Nephron progenitor cell (in vitro differentiated cells): ENCODE measurements at regions not wholly inside any gene's neighbourhood (a gene's known extent, or its start where the extent isn't known, plus 50 kb on each side); places are given as distances from the start of the nearest gene placed in this dataset.
A peak's percentile ranks its signal among the peaks of the same experiment; 100 is the strongest.
"Not testable (repeated sequence)": the region's sequence is repeated elsewhere in the genome, so short reads cannot be mapped to it uniquely, and the experiment has no call there.

Experiments
- DNase-seq: peaks from one replicate; pipeline ENCODE4 v3.0.0; 2021
- H3K27ac Mint-ChIP-seq: 2 replicates; pipeline ENCODE4 v1.8.0; 2021; ENCODE audit warnings: mild to moderate bottlenecking, moderate library complexity, mixed read lengths
- H3K27me3 Mint-ChIP-seq: 2 replicates; pipeline ENCODE4 v1.8.0; 2021; ENCODE audit warnings: mild to moderate bottlenecking, low read depth, mixed read lengths; ENCODE audit not compliant: poor library complexity
- H3K36me3 Mint-ChIP-seq: 2 replicates; pipeline ENCODE4 v1.8.0; 2021; ENCODE audit warnings: low read depth, mixed read lengths
- H3K4me1 Mint-ChIP-seq: 2 replicates; pipeline ENCODE4 v1.8.0; 2021; ENCODE audit warnings: mixed read lengths
- H3K4me3 Mint-ChIP-seq: 2 replicates; pipeline ENCODE4 v1.8.0; 2021; ENCODE audit warnings: mild to moderate bottlenecking, moderate library complexity, mixed read lengths
- H3K9me3 Mint-ChIP-seq: 2 replicates; pipeline ENCODE4 v1.8.0; 2021; ENCODE audit warnings: mild to moderate bottlenecking, moderate library complexity, mixed read lengths
- TF ChIP-seq, protein P1 (sequence below): fragments of 200-600 bp; sonication (generic); IDR thresholded peaks from 2 replicates; pipeline ENCODE4 v1.5.0; 2021; ENCODE audit warnings: antibody characterized with exemption

DNA sequence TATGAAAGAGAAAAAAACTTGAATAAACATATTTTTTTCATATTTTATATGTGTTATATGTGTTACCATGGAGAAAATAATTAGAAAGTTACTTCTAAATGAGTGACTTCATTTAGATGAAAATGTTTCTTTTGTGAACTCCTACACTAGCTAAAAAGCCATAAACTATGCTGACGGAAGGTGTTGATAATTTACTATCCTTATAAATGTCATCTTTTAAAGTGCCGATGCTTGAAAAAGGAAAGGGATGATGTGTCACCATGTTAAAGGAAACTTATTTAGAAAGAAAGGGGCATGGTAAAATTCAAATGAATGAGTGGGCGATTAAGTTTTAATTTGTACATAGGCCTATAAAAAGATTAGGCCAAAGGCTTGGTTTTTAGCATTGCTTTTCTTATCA, 133.8 kb downstream of the SPRY1 start:
- no peak for DNase-seq
- Mint-ChIP-seq H3K27me3 (no peaks in the 10 kb centered on the region), H3K4me1 (peaks cover 20% of the 10 kb centered on the region), H3K9me3 (peaks cover 35% of the 10 kb centered on the region), H3K27ac (no peak overlapping the region), H3K4me3 (no peak overlapping the region), H3K36me3 (peaks cover 32% of the 10 kb centered on the region)
- TF ChIP-seq, protein P1, sequence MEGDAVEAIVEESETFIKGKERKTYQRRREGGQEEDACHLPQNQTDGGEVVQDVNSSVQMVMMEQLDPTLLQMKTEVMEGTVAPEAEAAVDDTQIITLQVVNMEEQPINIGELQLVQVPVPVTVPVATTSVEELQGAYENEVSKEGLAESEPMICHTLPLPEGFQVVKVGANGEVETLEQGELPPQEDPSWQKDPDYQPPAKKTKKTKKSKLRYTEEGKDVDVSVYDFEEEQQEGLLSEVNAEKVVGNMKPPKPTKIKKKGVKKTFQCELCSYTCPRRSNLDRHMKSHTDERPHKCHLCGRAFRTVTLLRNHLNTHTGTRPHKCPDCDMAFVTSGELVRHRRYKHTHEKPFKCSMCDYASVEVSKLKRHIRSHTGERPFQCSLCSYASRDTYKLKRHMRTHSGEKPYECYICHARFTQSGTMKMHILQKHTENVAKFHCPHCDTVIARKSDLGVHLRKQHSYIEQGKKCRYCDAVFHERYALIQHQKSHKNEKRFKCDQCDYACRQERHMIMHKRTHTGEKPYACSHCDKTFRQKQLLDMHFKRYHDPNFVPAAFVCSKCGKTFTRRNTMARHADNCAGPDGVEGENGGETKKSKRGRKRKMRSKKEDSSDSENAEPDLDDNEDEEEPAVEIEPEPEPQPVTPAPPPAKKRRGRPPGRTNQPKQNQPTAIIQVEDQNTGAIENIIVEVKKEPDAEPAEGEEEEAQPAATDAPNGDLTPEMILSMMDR = no peak

DNA sequence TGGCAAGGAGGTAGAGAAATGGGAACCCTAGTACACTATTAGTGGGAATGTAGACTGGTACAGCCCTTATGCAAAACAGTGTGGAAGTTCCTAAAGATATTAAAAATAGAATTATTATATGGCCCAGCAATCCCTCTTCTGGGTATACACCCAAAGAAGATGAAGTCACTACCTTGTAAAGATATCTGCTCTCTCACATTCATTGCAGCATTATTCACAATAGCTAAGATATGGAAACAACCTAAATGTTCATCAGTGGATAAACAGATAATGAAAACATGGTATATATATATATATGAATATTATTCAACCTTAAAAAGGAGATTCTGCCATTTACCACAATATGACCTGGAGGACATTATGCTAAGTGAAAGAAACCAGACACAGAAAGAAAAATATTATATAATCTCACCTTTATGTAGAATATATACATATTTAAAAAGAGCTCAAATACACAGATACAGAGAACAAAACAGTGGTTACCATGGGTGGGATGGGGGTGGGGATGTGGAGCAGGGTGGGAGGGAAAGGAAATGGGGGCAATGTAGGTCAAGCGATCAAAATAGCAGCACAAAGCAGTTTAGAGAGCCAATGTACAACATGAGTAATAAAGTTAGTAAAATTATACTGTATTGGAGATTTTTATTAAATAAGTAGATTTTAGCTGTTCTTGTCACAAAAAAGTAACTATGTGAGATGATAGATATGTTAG, 138.6 kb downstream of the SPRY1 start:
- Mint-ChIP-seq H3K4me1 (peaks cover 12% of the 10 kb centered on the region), H3K9me3 (peaks cover 59% of the 10 kb centered on the region), H3K4me3 (no peak overlapping the region), H3K27me3 (no peaks in the 10 kb centered on the region), H3K36me3 (peaks cover 40% of the 10 kb centered on the region), H3K27ac (no peak overlapping the region)
- TF ChIP-seq, protein P1 = no peak
- no peak for DNase-seq

DNA sequence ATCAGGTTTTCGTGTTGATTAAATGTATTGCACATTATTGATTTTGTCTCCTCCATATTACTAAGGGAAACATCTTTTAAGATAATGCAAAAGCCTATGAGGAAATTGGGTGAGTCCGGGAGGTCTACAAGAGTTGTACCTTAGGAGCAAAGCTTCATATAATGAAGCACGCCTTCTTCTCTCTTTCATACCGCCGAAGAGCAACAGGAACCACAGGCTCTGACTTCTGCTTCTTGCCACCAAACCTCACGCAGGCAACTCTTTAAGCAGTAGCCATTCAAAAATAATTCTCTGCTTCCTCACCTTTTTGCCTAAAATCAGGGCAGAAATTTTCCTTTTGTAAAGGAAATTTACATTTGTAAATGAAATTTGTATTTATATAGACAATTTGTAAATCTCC, 139.6 kb downstream of the SPRY1 start:
- Mint-ChIP-seq H3K36me3 (peaks cover 40% of the 10 kb centered on the region), H3K27ac (no peak overlapping the region), H3K27me3 (no peaks in the 10 kb centered on the region), H3K4me1 (peaks cover 9% of the 10 kb centered on the region), H3K9me3 (peaks cover 58% of the 10 kb centered on the region), H3K4me3 (no peak overlapping the region)
- DNase-seq = no peak
- TF ChIP-seq, protein P1 = no peak

DNA sequence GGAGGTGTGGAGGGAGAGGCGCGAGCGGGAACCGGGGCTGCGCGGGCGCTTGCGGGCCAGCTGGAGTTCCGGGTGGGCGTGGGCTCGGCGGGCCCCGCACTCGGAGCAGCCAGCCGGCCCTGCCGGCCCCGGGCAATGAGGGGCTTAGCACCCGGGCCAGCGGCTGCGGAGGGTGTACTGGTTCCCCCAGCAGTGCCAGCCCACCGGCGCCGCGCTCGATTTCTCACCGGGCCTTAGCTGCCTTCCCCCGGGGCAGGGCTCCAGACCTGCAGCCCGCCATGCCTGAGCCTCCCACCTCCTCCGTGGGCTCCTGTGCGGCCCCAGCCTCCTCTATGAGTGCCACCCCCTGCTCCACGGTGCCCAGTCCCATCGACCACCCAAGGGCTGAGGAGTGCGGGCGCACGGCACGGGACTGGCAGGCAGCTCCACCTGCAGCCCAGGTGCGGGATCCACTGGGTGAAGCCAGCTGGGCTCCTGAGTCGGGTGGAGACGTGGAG, 141.4 kb downstream of the SPRY1 start:
- not testable (repeated sequence) for H3K4me3 Mint-ChIP-seq, H3K4me1 Mint-ChIP-seq, H3K27ac Mint-ChIP-seq, DNase-seq, H3K27me3 Mint-ChIP-seq
- Mint-ChIP-seq H3K36me3 (peaks cover 31% of the 10 kb centered on the region), H3K9me3 (peaks cover 47% of the 10 kb centered on the region)

DNA sequence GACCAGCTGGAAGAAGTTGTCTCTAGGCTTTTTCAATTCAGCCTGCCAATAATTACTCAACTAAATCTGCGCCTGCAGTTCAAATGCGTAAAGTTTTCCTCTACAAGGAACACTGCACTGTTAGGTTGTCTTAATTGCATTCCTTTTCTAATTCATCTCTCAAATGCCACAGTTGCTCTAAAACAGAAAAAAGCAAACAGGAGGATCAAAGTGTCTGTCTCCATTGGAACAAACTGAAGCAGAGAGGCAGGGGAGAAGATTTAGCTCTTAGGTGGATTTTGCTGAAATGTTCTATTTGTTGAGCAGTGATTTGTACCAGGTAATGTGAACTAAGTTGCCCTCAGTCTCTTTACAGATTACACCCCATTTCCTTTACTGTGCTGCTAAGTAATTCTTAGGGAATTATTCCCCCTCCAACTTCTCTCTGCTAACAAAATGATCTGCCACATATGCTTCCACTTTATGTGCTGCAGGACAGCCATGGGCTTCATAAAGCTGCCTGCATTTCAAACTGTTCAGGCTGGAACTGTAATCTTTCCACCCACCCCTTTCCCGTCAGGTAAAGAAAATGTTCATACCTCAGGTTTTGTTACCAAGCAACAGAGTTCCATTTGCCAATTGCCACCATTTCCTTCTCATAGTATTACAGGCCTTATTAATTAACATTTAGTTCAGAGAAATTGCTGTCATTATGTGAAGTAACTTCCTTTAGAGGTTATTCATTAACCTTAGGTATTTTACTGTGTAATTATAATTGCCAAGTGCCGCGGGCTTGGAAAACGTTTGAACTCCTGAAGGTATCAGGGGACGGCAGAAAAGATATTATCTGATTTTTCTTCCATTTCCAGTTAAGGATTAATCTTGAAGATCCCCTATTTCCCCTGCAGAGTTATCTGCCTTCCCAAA, 149.3 kb downstream of the SPRY1 start:
- TF ChIP-seq, protein P1 = no peak
- peak overlapping the region; percentile 97 for H3K27ac Mint-ChIP-seq
- H3K4me1 Mint-ChIP-seq = peaks cover 51% of the 10 kb centered on the region
- DNase-seq = no peak
- peaks cover 22% of the 10 kb centered on the region for H3K9me3 Mint-ChIP-seq
- no peaks in the 10 kb centered on the region for H3K27me3 Mint-ChIP-seq
- peak overlapping the region; percentile 64 for H3K4me3 Mint-ChIP-seq
- H3K36me3 Mint-ChIP-seq = peaks cover 11% of the 10 kb centered on the region

DNA sequence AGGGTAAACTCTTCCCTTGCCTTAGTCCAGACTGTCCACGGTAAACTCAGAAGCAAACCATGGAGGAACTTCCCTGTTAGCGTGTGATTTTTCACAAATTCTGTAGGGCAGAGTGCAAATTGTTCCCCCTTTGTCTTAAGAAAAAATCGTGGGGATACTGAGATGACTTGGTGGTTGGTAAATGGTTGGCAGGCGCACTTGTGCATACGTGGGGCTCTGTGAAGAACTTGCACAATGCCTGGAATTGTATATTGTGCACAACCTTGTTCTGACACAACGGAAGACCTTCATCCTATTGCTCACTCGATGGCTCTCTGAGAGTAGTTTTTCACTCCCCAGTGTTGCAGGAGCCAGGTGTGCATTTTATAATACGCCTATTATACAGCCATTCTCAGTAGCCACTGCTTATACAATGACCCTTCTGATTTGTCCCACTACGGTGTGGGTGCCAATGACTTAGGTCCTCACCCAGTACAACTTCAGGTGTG, 150.0 kb downstream of the SPRY1 start:
- TF ChIP-seq, protein P1 = no peak
- Mint-ChIP-seq H3K27me3 (no peaks in the 10 kb centered on the region), H3K4me1 (peaks cover 51% of the 10 kb centered on the region), H3K9me3 (peaks cover 26% of the 10 kb centered on the region), H3K36me3 (peaks cover 11% of the 10 kb centered on the region), H3K4me3 (peak overlapping the region; percentile 64), H3K27ac (peak overlapping the region; percentile 97)
- no peak for DNase-seq
